GM12878 (cell line): ENCODE measurements at regions not wholly inside any gene's neighbourhood (a gene's known extent, or its start where the extent isn't known, plus 50 kb on each side); places are given as distances from the start of the nearest gene placed in this dataset.

Experiments
- ASH2L ChIP-seq: fragments of 300-600, 200-600 bp; sonication (generic); IDR thresholded peaks from 2 replicates; pipeline ENCODE4 v1.6.1; 2017; ENCODE audit warnings: low read depth, mild to moderate bottlenecking, borderline replicate concordance
- BRCA1 ChIP-seq: IDR thresholded peaks from 2 replicates; pipeline ENCODE4 v1.6.1; 2011; ENCODE audit warnings: low read depth, low read length, improper control_type of control experiment
- CTCF ChIP-seq, 3 experiments: IDR thresholded peaks in 2 of 3; conservative IDR thresholded peaks in 1 of 3; 2 replicates each; pipeline ENCODE4 v1.5.1; 2011; ENCODE audit warnings: low read depth in 3 of 3, low read length in 3 of 3, mild to moderate bottlenecking in 3 of 3, control low read depth in 2 of 3, moderate library complexity in 2 of 3, inconsistent platforms in 1 of 3, mixed read lengths in 1 of 3; ENCODE audit not compliant: control insufficient read depth in 2 of 3, insufficient read depth in 1 of 3; ENCODE audit errors: extremely low read depth in 1 of 3
- DPF2 ChIP-seq: fragments of 450-650 bp; IDR thresholded peaks from 2 replicates; pipeline ENCODE4 v1.6.1; 2017; ENCODE audit warnings: mild to moderate bottlenecking
- GABPA ChIP-seq: IDR thresholded peaks from 2 replicates; pipeline ENCODE4 v1.6.1; 2014; ENCODE audit warnings: antibody characterized with exemption, low read depth, mild to moderate bottlenecking, inconsistent platforms
- POLR2AphosphoS5 ChIP-seq: IDR thresholded peaks from 2 replicates; pipeline ENCODE4 v1.6.1; 2011; ENCODE audit warnings: mild to moderate bottlenecking, low read length, inconsistent platforms
- TAF1 ChIP-seq: IDR thresholded peaks from 2 replicates; pipeline ENCODE4 v1.6.1; 2011; ENCODE audit warnings: mild to moderate bottlenecking, low read depth, low read length, borderline replicate concordance
- USF2 ChIP-seq: IDR thresholded peaks from 2 replicates; pipeline ENCODE4 v1.6.1; 2011; ENCODE audit warnings: low read depth, low read length, improper control_type of control experiment, borderline replicate concordance
- YY1 ChIP-seq: IDR thresholded peaks from 2 replicates; pipeline ENCODE4 v1.6.1; 2011; ENCODE audit warnings: low read depth, mild to moderate bottlenecking, low read length

GRCh38 chr5:56367748-56368147 lies 134.6 kb upstream of the ANKRD55 start:
- TF ChIP-seq GABPA (no peak), DPF2 (no peak), ASH2L (no peak), CTCF (IDR thresholded peaks at IDR 0.05 in 2 of 3, conservative IDR thresholded peaks at IDR 0.05 in 1 of 3; ENCODE audit: control insufficient read depth in 2 of 3, extremely low read depth in 1 of 3, insufficient read depth in 1 of 3, low read depth in 3 of 3, low read length in 3 of 3) (no peak), YY1 (no peak), TAF1 (no peak), USF2 (no peak), POLR2AphosphoS5 (no peak), BRCA1 (no peak)
